Ishikawa (cell line): ENCODE measurements at regions not wholly inside any gene's neighbourhood (a gene's known extent, or its start where the extent isn't known, plus 50 kb on each side); places are given as distances from the start of the nearest gene placed in this dataset.

Experiments used
- CEBPB ChIP-seq: IDR thresholded peaks from 2 replicates; pipeline ENCODE4 v1.6.1; 2012
- CREB1 ChIP-seq: IDR thresholded peaks from 2 replicates; pipeline ENCODE4 v1.6.1; 2012; ENCODE audit warnings: low read depth
- EGR1 ChIP-seq: IDR thresholded peaks from 2 replicates; pipeline ENCODE4 v1.6.1; 2012
- EP300 ChIP-seq: IDR thresholded peaks from 2 replicates; pipeline ENCODE4 v1.6.1; 2012; ENCODE audit warnings: borderline replicate concordance
- FOXM1 ChIP-seq: IDR thresholded peaks from 2 replicates; pipeline ENCODE4 v1.6.1; 2012; ENCODE audit warnings: low read depth, borderline replicate concordance
- NFIC ChIP-seq: IDR thresholded peaks from 2 replicates; pipeline ENCODE4 v1.6.1; 2012
- RAD21 ChIP-seq: IDR thresholded peaks from 2 replicates; pipeline ENCODE4 v1.6.1; 2012; ENCODE audit warnings: low read depth
- TAF1 ChIP-seq: IDR thresholded peaks from 2 replicates; pipeline ENCODE4 v1.6.1; 2012; ENCODE audit warnings: low read depth, mild to moderate bottlenecking
- TCF12 ChIP-seq: IDR thresholded peaks from 2 replicates; pipeline ENCODE4 v1.6.1; 2012; ENCODE audit warnings: low read depth
- TEAD4 ChIP-seq: IDR thresholded peaks from 2 replicates; pipeline ENCODE4 v1.6.1; 2012
- YY1 ChIP-seq: IDR thresholded peaks from 2 replicates; pipeline ENCODE4 v1.6.1; 2012; ENCODE audit warnings: low read depth
- ZBTB7A ChIP-seq: IDR thresholded peaks from 2 replicates; pipeline ENCODE4 v1.6.1; 2012; ENCODE audit warnings: low read depth
- TF ChIP-seq, protein P1 (sequence below): IDR thresholded peaks from 2 replicates; pipeline ENCODE4 v1.6.1; 2012; ENCODE audit warnings: low read depth, mild to moderate bottlenecking
- TF ChIP-seq, protein P2 (sequence below): IDR thresholded peaks from 2 replicates; pipeline ENCODE4 v1.6.1; 2012
- TF ChIP-seq, protein P3 (sequence below): IDR thresholded peaks from 2 replicates; pipeline ENCODE4 v1.6.1; 2012

GRCh38 chr5:82356808-82357671 is 78.9 kb upstream of the RPS23 start:
- TF ChIP-seq YY1 = no peak
- no peak for TF ChIP-seq EP300
- no peak for TF ChIP-seq CREB1
- TF ChIP-seq, protein P1, sequence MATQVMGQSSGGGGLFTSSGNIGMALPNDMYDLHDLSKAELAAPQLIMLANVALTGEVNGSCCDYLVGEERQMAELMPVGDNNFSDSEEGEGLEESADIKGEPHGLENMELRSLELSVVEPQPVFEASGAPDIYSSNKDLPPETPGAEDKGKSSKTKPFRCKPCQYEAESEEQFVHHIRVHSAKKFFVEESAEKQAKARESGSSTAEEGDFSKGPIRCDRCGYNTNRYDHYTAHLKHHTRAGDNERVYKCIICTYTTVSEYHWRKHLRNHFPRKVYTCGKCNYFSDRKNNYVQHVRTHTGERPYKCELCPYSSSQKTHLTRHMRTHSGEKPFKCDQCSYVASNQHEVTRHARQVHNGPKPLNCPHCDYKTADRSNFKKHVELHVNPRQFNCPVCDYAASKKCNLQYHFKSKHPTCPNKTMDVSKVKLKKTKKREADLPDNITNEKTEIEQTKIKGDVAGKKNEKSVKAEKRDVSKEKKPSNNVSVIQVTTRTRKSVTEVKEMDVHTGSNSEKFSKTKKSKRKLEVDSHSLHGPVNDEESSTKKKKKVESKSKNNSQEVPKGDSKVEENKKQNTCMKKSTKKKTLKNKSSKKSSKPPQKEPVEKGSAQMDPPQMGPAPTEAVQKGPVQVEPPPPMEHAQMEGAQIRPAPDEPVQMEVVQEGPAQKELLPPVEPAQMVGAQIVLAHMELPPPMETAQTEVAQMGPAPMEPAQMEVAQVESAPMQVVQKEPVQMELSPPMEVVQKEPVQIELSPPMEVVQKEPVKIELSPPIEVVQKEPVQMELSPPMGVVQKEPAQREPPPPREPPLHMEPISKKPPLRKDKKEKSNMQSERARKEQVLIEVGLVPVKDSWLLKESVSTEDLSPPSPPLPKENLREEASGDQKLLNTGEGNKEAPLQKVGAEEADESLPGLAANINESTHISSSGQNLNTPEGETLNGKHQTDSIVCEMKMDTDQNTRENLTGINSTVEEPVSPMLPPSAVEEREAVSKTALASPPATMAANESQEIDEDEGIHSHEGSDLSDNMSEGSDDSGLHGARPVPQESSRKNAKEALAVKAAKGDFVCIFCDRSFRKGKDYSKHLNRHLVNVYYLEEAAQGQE = no peak
- no peak for TF ChIP-seq NFIC

- TF ChIP-seq TCF12 (no peak), RAD21 (no peak), FOXM1 (no peak), TAF1 (no peak), YY1 (no peak)
- TF ChIP-seq, protein P2, sequence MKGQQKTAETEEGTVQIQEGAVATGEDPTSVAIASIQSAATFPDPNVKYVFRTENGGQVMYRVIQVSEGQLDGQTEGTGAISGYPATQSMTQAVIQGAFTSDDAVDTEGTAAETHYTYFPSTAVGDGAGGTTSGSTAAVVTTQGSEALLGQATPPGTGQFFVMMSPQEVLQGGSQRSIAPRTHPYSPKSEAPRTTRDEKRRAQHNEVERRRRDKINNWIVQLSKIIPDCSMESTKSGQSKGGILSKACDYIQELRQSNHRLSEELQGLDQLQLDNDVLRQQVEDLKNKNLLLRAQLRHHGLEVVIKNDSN = no peak
Measured at GRCh38 chr5:82356021-82356420, 77.9 kb upstream of the RPS23 start.

DNA sequence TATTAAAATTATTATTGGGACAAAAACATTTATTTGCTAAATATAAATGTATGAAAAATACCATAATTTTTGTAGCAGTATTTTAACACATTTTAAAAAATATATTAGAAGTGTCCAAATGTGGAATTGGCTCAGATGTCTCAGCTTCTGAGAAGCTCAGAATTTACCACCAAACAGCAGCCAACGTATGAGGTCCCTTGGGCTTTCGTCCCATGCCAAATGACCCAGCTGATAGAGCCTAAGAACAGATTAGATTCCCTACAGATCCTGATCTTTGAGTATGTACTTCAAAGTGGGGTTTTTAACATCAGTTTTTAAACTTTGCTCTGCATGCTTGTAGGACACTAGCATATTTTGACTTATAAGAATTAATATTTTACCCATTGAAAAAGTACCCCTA is 77.3 kb upstream of the RPS23 start:
- TF ChIP-seq YY1 (no peak), CEBPB (no peak), TAF1 (no peak), ZBTB7A (no peak), NFIC (no peak), TEAD4 (no peak), RAD21 (no peak), FOXM1 (no peak), TCF12 (no peak), EGR1 (no peak), EP300 (no peak), CREB1 (no peak)
- TF ChIP-seq, protein P3, sequence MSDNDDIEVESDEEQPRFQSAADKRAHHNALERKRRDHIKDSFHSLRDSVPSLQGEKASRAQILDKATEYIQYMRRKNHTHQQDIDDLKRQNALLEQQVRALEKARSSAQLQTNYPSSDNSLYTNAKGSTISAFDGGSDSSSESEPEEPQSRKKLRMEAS = no peak
- TF ChIP-seq, protein P2 = no peak
- TF ChIP-seq, protein P1 = no peak

DNA sequence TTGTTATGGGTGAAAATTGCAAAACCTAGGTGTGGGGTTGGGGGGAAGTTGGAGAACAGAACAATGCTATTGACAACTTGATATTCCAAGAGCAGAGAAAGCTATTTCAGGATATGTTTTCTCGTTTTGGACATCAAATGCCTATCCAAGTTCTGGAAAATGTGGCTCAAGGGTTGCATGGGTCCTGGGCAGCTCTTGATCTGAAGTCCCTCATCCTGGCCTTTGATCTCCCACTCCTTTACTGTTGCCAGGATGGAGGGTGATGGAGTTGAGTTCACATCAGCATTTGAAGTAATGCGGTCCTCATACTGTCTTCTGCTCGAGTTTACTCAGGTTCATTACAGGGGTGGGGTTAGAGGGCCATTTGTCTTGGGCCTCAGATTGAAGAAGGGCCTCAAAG is 76.9 kb upstream of the RPS23 start:
- TF ChIP-seq, protein P1 = no peak
- TF ChIP-seq ZBTB7A (no peak), TEAD4 (no peak), TAF1 (no peak), EGR1 (no peak), EP300 (no peak), NFIC (no peak), CEBPB (no peak), RAD21 (no peak), FOXM1 (no peak), CREB1 (no peak)
- TF ChIP-seq, protein P3 = no peak
- TF ChIP-seq, protein P2 = no peak
